Fibroblast of skin of right quadriceps (primary cell): ENCODE measurements at regions not wholly inside any gene's neighbourhood (a gene's known extent, or its start where the extent isn't known, plus 50 kb on each side); places are given as distances from the start of the nearest gene placed in this dataset.

Experiments
- DNase-seq: peaks from one replicate; pipeline ENCODE4 v3.0.0-alpha.2; 2013

DNA sequence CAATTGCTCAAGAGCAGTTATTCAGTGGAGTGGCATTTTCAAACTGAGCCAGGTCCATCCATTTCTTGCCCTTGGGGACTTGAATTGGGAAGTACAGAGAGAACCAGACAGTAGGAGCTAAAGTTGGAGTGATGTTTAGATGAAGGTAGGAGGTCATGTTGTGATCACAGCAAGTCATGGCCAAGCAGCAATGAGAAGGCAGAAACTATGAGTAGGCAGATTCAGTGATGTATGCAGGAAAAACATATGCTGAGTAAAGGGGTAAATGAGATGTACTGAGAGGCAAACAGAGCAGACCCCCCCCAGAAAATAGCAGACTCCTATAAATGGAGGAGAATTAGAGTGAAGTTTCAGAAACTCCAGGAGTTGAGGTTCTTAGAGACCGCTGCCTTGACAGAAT lies 95.8 kb downstream of the PERP start:
- DNase-seq: no peak

DNA sequence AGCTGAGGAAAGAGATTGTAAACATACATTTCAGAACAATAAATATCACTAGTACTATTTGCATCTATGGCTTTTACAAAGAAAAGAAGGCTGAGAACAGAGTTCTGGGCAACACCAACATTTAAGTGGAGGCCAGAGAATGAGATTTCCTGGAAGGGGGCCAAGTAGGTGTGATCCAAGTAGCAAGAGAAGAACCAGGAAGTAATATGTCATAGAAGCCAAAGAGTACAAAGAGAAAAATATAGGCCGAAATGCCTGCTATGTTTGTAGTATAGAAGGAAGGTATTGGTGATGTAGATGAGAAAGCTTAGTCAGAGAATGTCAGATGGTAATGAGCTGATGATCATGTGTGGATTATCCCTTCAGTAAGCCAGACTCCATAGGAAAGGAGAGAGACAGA lies 94.5 kb downstream of the PERP start:
- no peak for DNase-seq

DNA sequence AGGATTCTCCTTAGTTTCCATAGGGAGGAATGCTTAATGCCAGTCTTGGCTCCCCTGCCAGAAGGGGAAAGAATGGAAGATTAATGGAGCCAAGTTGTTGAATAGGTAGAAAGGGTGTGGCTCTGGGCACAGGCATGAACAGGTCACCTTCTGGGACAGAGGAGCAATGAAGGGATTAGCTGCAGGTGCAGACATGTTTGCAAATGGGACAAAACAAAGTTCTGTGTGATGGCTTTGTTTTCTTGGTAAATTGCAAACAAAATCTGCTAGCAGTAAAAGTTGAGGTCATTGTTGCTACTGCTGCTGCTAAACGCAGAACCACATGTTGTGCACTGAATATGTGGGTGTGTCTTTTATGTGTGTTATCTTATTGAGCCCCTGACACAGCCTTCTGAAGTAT lies 93.3 kb downstream of the PERP start:
- no peak for DNase-seq

DNA sequence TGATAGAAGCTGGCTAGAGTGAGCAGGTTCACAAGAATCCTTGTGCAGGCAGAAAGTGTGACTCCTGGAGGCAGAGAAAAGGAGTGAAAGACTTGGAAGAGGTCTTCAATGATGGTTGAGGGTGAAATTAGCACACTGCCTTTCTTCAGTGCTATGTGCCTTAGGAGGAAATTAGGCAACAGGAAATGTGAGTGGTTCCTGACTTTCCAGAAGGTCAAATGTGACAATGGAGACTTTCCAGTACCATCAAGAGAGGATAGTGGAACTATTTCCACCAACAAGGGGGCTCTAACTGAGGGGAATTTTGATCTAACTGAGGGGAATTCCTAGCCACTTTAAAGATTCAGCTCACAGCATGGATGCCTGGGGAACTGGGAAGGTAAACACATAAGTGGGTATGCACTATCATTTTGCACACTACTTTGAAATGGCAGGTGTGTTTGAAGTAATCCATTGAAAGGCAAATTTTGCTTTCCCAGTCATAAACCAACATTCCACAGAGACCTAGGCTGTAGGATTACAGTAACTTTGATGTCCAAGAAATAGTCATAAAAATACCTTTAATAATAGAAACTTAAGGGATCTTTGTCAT lies 90.0 kb downstream of the PERP start:
- no peak for DNase-seq

DNA sequence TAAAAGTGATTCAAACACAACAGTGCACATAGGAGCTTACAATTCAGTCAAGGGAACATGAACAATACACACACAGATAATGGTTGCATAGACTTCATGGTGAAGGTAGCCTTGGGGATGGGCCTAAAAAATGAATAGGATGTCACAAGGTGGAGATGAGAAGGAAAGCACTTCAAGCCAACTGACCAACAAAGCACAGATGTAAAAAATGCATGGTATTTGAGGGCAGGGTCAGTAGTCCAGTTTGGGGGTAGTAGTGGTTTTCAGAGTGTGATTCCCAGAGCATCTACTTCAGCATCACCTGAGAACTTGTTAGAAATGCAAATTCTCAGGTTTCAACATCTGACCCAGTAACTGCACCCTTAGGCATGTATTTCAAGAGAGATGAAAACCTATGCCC lies 88.9 kb downstream of the PERP start:
- DNase-seq: no peak

DNA sequence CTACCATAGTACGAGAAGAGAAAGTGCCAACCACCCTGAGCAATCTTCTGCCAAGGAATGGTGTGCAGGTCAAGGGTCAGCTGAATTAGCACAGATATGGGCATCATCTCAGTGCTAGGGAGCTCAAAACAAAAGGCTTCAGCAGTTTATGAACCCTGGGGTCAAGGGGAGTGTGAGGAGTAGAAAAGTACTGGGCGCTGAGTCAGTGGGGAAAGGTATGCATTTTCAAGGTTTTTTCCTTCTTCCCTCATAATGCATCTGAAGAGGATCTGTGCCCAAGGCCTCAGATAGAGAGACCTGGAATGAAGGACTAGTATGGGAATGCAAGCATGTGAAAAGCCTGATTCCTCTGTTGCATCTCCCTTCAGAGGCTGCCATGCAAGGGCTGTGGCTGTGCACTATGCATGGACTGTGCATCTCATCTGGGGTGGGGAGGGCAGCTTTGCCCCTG lies 81.7 kb downstream of the PERP start:
- DNase-seq: no peak

DNA sequence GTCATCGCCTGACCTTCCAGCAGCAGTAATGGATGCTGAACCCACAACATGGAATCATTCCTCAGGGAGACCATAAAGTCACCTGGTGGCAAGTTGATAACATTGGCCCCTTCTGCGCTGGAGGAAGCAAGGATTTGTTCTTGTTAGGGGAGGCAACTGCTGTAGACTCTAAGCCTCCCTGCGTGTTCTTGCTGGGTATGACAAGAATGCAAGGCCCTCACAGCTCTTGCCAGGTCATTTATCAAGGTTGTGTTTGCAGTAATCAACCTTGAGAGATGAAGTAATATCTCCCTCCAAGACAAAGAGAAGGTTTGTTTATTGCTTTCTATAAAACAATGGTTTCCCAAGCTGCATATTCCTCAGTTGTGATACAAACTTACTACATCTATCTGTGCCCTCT lies 80.9 kb downstream of the PERP start:
- no peak for DNase-seq

DNA sequence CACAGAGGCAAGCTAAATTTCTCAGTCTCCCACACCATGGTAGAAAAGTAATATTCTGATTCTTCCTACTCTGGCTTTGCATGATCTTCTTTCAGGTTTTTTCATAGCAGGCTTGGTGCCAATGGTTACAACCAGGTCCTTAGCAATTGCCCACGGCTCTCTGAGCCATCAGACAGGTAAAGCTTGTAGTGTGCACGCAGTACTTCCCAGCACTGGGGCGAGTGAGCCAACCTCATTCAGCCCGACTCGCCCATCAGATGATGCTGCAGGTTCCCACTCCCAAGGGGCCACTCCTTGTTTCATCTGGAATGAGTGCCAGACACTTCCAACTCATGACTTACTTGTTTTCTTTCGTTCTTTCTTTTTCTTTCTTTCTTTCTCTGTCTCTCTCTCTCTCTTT lies 78.3 kb downstream of the PERP start:
- DNase-seq: no peak

DNA sequence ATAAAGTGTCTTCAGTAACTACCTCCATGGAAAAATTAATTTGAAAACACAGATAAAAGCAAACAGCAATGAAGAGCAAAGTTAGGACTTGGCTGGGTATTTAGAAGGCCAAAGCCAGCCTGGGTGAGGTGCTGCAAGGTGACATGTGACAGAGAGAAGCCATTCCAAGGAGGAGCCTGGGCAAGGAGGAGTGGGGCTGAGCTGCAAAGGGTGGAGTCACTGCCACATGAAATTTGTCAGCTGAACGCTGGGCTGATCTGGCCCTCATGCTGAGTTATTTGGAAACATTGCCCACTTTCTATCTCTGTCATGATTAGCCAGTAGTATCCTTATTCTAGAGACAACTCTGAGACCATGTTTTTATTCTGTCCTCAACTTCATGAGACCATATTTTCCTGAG lies 76.3 kb downstream of the PERP start:
- DNase-seq: no peak

DNA sequence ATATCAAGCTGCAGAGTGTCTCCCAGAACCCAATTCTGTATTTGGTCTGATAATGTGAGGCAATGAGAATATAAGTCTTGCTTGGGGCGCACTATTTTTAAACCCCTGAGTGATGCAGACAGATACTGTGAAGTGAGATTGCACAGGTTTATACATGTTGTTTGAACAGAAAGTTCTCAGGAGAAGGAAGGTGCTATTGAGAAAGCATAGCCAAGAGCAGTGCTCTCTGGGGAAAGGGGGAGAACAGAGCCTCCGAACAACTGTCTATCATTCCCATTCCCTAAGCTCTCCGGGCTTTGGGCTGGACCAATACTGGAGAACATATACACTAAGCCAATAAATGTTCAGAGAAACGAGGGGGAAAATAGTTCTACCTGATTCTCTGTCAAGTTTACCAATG lies 75.8 kb downstream of the PERP start:
- no peak for DNase-seq

DNA sequence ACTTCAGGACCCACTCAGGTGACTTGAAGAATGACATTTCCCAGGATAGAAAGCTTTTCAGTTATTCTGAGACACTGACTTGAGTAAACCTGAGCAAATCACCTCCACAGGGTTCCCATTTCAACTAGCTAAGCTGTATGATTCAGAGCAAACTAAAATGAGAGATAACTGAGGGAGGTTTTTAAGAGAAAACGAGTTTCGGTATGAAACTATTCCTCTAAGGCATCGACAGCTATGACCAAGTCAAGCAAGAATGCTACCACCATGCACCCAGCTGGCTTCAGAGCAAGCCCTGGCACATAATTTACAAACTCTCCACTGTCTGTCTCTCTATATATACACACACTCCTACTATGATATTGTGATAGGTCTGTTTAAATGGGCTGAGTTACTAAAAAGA lies 75.4 kb downstream of the PERP start:
- DNase-seq: no peak

DNA sequence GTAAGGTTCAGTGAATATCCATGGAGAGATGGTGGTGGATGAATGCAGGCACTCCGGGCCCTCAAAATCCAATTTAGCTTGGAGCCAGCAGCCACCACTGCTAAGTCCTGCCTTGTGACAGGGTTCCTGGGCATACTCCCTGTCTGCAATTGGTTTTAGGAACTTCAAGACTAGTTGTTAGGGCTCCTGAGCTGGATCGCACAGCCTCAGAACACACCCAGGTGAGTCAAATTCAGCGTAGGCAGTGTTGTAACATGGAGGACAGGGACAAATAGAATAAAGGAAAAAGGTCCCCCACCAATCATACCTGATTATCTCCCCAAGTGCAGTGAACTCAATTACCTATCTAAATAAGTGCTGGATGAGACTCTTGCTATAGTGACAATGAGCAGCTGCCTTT lies 74.6 kb downstream of the PERP start:
- DNase-seq: no peak

DNA sequence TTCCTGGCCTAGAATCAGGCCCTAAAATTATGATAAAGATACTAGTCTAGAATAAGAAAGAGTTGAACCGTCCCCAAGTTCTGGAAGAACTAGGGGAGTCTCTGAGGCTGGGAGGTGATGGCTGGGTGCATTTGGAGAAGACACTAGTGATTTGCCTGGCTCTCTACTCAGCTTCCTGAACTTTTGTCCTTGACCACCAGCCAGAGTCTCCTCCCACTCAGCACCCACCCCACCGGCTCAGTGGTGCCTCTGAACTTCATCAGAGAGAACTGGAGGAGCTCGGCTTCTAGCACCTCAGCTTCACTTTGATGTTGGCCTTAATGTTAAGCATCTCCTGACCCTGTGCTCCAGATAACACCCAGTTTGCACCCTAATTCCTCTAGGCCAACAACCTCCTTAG lies 73.0 kb downstream of the PERP start:
- DNase-seq: no peak

DNA sequence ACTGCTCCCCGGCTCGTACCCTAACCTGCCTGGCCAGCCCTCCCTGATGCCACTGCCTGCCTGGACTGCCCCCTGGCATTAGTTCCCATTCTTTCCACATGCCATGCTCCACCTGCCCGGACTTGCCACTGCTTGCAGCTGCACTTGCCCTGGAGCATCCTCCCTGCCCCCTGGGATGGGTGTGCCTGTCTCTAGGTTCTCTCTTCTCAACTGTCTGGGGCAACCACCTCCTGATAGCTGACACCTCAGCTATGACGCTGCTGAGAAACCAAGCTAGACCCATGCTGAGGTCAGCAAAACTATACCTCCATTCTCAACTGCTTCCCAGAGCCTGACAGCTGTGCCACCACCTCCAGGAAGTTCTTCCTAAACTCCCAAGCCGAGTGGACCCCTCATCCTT lies 72.1 kb downstream of the PERP start:
- no peak for DNase-seq

DNA sequence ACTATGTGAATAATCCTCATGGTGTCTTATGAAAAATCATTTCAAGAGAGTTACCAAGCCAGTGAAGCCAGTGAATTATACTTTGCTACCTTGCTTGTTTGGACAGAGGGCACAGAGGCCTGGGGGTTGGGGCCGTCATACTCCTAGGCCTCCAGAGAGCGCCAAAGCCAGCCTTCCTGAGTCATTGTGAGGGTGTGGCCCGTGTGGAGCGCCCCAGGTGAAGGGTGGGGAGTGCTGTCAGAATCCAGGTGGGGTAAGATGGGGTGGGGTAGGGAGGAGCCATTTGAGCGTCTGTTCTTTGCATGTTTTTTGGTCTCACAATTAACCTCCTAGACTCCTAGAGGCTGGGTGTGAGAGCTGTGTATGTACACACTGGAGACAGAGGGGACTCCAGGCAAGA lies 71.1 kb downstream of the PERP start:
- DNase-seq: no peak

DNA sequence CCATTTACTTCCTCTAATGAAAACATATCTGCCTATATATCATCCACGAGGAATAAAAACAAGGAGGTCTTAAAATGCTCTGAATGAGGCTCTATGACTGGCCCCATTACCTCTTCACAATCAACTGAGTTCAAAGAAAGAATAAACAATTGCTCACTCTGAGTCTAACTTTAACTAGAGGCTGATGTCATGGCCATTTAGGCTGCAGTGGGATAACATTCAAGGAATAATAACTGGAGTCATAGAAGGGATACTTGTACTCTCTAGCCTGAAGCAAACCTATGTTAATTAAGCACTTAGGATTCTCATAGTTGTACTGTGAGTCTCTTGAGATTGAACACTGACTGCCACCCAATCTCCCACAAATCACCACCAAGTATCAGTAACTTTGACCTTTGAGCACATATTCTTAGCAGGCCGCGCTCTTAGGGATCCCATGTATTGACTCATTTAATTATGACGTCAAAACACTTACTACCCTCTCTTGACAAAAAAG lies 70.2 kb downstream of the PERP start:
- DNase-seq: no peak

DNA sequence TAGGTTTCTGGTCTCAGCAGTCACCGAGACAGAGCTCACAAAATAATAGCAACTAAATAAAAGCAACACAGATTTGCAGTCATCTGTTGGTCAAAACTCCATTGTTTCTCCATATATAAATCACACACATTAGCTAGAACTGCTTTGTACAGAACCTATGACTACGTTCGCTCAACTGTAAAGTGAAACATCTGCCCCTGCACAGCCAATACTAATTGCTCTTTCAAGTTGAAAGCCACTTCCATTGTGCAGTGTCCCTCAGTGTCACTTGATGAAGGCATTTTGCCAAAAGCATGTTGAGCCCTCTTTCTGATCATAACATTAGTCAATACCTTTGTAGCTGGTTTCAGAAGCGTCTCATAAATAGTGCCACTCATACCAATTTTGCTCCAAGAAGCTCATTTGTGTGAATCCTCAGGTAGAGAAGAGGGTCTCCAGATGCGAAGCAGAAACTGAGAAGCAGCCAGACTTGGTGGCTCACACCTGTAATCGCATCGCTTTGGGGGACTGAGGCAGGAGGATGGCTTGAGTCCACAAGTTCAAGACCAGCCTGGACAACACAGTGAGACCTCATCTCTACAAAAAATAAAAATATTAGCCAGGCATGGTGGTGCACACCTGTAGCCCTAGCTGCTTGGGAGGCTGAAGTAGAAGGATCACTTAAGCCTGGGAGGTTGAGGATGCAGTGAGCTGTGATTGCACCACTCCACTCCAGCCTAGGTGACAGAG lies 68.9 kb downstream of the PERP start:
- DNase-seq: no peak
